GM21737 (cell line): ENCODE measurements at regions not wholly inside any gene's neighbourhood (a gene's known extent, or its start where the extent isn't known, plus 50 kb on each side); places are given as distances from the start of the nearest gene placed in this dataset.

ENCODE experiments used
- ATAC-seq: cut with Tn5 transposase; IDR thresholded peaks from one replicate; pipeline ENCODE4 v1.9.1; 2021; ENCODE audit warnings: mild to moderate bottlenecking, moderate library complexity; ENCODE audit not compliant: unreplicated experiment

GRCh38 chr2:15763822-15764682, 172.4 kb downstream of the DDX1 start:
- no peak for ATAC-seq

- ATAC-seq = no peak
Measured at GRCh38 chr2:15764683-15765011, 173.0 kb downstream of the DDX1 start.

DNA sequence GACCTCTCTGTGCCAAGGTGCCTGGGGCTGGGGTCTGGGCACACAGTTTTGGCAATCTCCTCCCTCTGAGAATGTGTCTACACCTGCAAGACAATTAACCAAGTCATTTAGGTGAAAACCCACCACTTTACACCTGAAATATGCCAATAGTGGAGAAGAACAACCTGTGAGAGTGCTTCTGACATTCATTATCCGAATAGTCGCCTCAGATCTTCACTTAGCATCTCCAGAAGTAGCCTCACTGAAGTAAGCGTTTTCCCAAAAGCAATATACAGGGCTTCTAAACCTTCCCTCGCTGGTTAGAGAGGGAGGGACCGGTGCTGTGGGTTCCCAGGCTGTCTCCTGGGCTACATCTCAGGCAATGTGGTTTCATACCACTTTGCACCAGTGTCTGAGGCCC, 173.5 kb downstream of the DDX1 start:
- no peak for ATAC-seq

- ATAC-seq = no peak
Measured at GRCh38 chr2:15765686-15766302, 174.1 kb downstream of the DDX1 start.

DNA sequence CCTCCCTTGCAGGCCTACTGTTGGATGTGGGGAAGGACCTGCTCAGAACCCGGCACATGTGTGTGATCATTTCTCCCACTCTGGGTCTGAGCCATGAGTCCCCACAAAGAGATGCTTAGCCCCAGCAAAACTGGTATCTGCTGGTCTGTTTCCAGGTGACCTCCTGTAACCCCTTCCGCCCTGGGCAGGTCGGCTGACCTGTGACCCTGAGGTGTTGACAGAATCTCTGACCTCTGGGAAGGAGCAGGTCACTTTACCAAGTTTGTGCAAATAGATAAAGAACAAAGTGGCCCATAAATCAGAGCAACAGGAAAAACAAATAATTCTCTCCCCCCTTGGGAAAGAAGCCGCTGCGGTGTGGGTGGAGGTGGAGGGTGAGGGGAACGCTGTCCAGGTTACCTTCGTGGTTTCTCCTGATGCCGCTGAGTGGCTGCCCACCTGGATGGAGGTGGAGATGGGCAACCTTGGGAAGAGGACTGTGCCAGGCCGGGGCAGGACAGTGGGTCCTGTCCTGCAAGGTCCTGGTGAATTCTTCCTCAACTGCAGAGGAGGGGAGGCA, 174.0 kb upstream of the MYCN start:
- no peak for ATAC-seq

GRCh38 chr2:15766911-15767597, 173.3 kb upstream of the MYCN start:
- ATAC-seq = no peak

GRCh38 chr2:15767679-15768078, 172.7 kb upstream of the MYCN start:
- no peak for ATAC-seq

- no peak for ATAC-seq
Measured at GRCh38 chr2:15768142-15768541, 172.2 kb upstream of the MYCN start.

GRCh38 chr2:15768615-15769014, 171.7 kb upstream of the MYCN start:
- no peak for ATAC-seq

GRCh38 chr2:15769235-15769634, 171.1 kb upstream of the MYCN start:
- ATAC-seq = no peak

GRCh38 chr2:15769676-15770547, 170.4 kb upstream of the MYCN start:
- ATAC-seq = no peak

- no peak for ATAC-seq
Measured at GRCh38 chr2:15770606-15771005, 169.7 kb upstream of the MYCN start.

GRCh38 chr2:15771124-15771523, 169.2 kb upstream of the MYCN start:
- ATAC-seq = no peak

DNA sequence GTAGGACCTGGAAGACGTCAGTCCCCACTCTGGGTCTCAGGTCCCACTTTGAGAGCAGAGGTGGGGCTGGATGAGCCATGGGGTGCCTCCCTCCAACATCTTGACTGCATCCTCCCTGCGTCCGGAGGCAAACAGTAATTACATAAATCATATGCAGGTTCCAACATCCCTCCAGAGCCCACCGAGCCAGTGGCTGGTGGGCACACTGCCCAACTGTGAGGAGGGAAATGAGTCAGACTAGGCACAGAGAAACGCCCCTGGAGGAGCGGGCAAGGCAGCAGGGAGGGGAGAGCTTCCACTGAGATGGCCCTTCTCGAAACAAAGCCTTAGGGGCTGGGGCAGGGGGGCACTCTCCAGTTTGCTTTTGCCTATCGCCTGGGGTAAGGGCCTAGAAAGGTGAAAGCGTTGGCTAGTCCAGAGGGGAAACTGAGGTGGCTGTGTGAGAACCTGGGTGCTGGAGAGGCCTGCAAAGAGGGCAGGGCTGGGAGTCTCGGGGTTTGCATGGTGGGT, 168.2 kb upstream of the MYCN start:
- no peak for ATAC-seq

DNA sequence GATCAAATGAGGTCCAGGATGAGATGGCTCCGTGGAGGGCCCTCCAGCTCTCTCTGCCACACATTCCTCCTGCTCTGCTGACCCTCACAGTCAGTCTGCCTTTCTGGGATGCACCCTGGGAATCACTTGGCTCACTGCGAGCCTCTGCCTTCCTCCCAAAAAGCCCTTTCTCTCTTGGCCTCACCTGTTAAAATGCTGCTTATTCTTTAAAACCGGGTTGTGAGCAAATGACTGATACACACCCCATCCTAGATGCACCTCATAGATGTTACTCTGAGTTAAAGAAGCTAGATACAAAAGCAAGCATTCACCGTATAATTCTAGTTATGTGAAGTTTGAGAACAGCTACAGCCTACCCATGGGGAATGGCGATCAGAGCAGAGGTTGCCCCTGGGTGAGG, 167.7 kb upstream of the MYCN start:
- no peak for ATAC-seq

GRCh38 chr2:15773204-15773603, 167.1 kb upstream of the MYCN start:
- ATAC-seq = no peak

GRCh38 chr2:15773846-15774245, 166.5 kb upstream of the MYCN start:
- ATAC-seq = no peak

GRCh38 chr2:15775753-15776628, 164.4 kb upstream of the MYCN start:
- no peak for ATAC-seq

DNA sequence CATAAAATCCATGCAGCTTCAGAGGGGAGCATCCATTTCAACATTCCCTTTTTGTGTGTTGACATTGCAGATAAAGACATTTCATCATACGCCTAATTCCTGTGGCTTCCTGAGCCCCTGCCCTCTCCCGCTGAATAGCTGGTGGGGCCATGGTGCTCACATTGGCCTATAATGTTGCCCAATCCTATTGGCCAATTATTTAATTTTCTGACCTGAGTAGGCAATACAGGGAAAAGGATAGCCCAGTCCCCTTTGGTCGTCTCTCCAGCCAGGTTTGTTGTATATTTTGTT, 163.8 kb upstream of the MYCN start:
- no peak for ATAC-seq
